ENCODE measurements at regions not wholly inside any gene's neighbourhood (a gene's known extent, or its start where the extent isn't known, plus 50 kb on each side); places are given as distances from the start of the nearest gene placed in this dataset.

- H3K27ac ChIP-seq (ENCODE audit: low read length), result no peak overlapping the region
- no peaks in the 10 kb centered on the region for H3K4me1 ChIP-seq (ENCODE audit: control insufficient read depth in 1 of 2, insufficient read depth in 2 of 2, low read length in 2 of 2)
- no peaks in the 10 kb centered on the region for H3K9me3 ChIP-seq (ENCODE audit: control insufficient read depth in 1 of 2, low read length in 2 of 2)
- no peak overlapping the region for H3K4me3 ChIP-seq (ENCODE audit: low read depth in 1 of 2, low read length in 2 of 2)
- H3K36me3 ChIP-seq (ENCODE audit: control insufficient read depth in 1 of 2, insufficient read depth in 2 of 2, low read length in 2 of 2), result no peaks in the 10 kb centered on the region
- H3K27me3 ChIP-seq (ENCODE audit: low read depth, low read length), result peaks cover 6% of the 10 kb centered on the region
Measured at GRCh38 chr6:100161782-100162365, 167.9 kb upstream of the MCHR2 start.

DNA sequence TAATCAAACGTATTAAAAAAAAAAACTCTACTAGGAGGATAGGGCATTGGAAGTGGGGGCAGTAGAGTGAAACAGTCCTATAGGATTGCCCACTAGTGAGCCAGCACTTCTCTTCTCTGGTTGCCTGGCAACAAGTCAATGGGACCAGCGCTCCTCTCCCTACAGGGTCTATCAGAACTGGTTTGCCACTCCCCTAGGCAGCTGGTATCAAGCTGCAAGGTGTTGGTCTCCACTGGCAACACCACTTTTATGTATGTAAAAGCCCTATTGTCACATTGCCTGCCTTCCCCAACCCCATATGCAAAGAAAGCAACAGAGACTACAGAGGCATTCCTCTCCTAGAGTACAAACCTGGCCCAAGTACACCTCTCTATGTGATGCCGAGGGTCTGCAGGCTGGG is 166.9 kb upstream of the MCHR2 start:
- H3K9me3 ChIP-seq (ENCODE audit: control insufficient read depth in 1 of 2, low read length in 2 of 2), result no peaks in the 10 kb centered on the region
- H3K4me3 ChIP-seq (ENCODE audit: low read depth in 1 of 2, low read length in 2 of 2), result no peak overlapping the region
- H3K27ac ChIP-seq (ENCODE audit: low read length), result no peak overlapping the region
- no peaks in the 10 kb centered on the region for H3K4me1 ChIP-seq (ENCODE audit: control insufficient read depth in 1 of 2, insufficient read depth in 2 of 2, low read length in 2 of 2)
- peaks cover 6% of the 10 kb centered on the region for H3K27me3 ChIP-seq (ENCODE audit: low read depth, low read length)
- no peaks in the 10 kb centered on the region for H3K36me3 ChIP-seq (ENCODE audit: control insufficient read depth in 1 of 2, insufficient read depth in 2 of 2, low read length in 2 of 2)

- no peak overlapping the region for H3K4me3 ChIP-seq (ENCODE audit: low read depth in 1 of 2, low read length in 2 of 2)
- no peaks in the 10 kb centered on the region for H3K27me3 ChIP-seq (ENCODE audit: low read depth, low read length)
- no peak overlapping the region for H3K27ac ChIP-seq (ENCODE audit: low read length)
- no peaks in the 10 kb centered on the region for H3K36me3 ChIP-seq (ENCODE audit: control insufficient read depth in 1 of 2, insufficient read depth in 2 of 2, low read length in 2 of 2)
- H3K4me1 ChIP-seq (ENCODE audit: control insufficient read depth in 1 of 2, insufficient read depth in 2 of 2, low read length in 2 of 2), result no peaks in the 10 kb centered on the region
- no peaks in the 10 kb centered on the region for H3K9me3 ChIP-seq (ENCODE audit: control insufficient read depth in 1 of 2, low read length in 2 of 2)
Measured at GRCh38 chr6:100155141-100155540, 161.1 kb upstream of the MCHR2 start.

GRCh38 chr6:100153636-100154275 is 159.7 kb upstream of the MCHR2 start:
- H3K4me1 ChIP-seq (ENCODE audit: control insufficient read depth in 1 of 2, insufficient read depth in 2 of 2, low read length in 2 of 2), result no peaks in the 10 kb centered on the region
- H3K36me3 ChIP-seq (ENCODE audit: control insufficient read depth in 1 of 2, insufficient read depth in 2 of 2, low read length in 2 of 2), result no peaks in the 10 kb centered on the region
- H3K9me3 ChIP-seq (ENCODE audit: control insufficient read depth in 1 of 2, low read length in 2 of 2), result no peaks in the 10 kb centered on the region
- no peak overlapping the region for H3K27ac ChIP-seq (ENCODE audit: low read length)
- no peak overlapping the region for H3K4me3 ChIP-seq (ENCODE audit: low read depth in 1 of 2, low read length in 2 of 2)
- H3K27me3 ChIP-seq (ENCODE audit: low read depth, low read length), result no peaks in the 10 kb centered on the region

GRCh38 chr6:100152201-100152600 is 158.2 kb upstream of the MCHR2 start:
- Histone ChIP-seq H3K36me3 (ENCODE audit: control insufficient read depth in 1 of 2, insufficient read depth in 2 of 2, low read length in 2 of 2) (no peaks in the 10 kb centered on the region), H3K4me3 (ENCODE audit: low read depth in 1 of 2, low read length in 2 of 2) (no peak overlapping the region)

GRCh38 chr6:100144991-100145390 is 151.0 kb upstream of the MCHR2 start:
- Histone ChIP-seq H3K4me3 (ENCODE audit: low read depth in 1 of 2, low read length in 2 of 2) (no peak overlapping the region), H3K27me3 (ENCODE audit: low read depth, low read length) (no peaks in the 10 kb centered on the region), H3K4me1 (ENCODE audit: control insufficient read depth in 1 of 2, insufficient read depth in 2 of 2, low read length in 2 of 2) (no peaks in the 10 kb centered on the region), H3K27ac (ENCODE audit: low read length) (no peak overlapping the region), H3K36me3 (ENCODE audit: control insufficient read depth in 1 of 2, insufficient read depth in 2 of 2, low read length in 2 of 2) (no peaks in the 10 kb centered on the region), H3K9me3 (ENCODE audit: control insufficient read depth in 1 of 2, low read length in 2 of 2) (no peaks in the 10 kb centered on the region)

More at GRCh38 chr6:100152201-100152600, 158.2 kb upstream of the MCHR2 start:
- no peak overlapping the region for H3K27ac ChIP-seq (ENCODE audit: low read length)
- no peaks in the 10 kb centered on the region for H3K27me3 ChIP-seq (ENCODE audit: low read depth, low read length)
- H3K4me1 ChIP-seq (ENCODE audit: control insufficient read depth in 1 of 2, insufficient read depth in 2 of 2, low read length in 2 of 2), result no peaks in the 10 kb centered on the region
- H3K9me3 ChIP-seq (ENCODE audit: control insufficient read depth in 1 of 2, low read length in 2 of 2), result no peaks in the 10 kb centered on the region

GRCh38 chr6:100138346-100139022 is 144.5 kb upstream of the MCHR2 start:
- Histone ChIP-seq H3K4me3 (ENCODE audit: low read depth in 1 of 2, low read length in 2 of 2) (no peak overlapping the region), H3K27ac (ENCODE audit: low read length) (no peak overlapping the region), H3K4me1 (ENCODE audit: control insufficient read depth in 1 of 2, insufficient read depth in 2 of 2, low read length in 2 of 2) (no peaks in the 10 kb centered on the region), H3K9me3 (ENCODE audit: control insufficient read depth in 1 of 2, low read length in 2 of 2) (no peaks in the 10 kb centered on the region), H3K27me3 (ENCODE audit: low read depth, low read length) (no peaks in the 10 kb centered on the region), H3K36me3 (ENCODE audit: control insufficient read depth in 1 of 2, insufficient read depth in 2 of 2, low read length in 2 of 2) (no peaks in the 10 kb centered on the region)

DNA sequence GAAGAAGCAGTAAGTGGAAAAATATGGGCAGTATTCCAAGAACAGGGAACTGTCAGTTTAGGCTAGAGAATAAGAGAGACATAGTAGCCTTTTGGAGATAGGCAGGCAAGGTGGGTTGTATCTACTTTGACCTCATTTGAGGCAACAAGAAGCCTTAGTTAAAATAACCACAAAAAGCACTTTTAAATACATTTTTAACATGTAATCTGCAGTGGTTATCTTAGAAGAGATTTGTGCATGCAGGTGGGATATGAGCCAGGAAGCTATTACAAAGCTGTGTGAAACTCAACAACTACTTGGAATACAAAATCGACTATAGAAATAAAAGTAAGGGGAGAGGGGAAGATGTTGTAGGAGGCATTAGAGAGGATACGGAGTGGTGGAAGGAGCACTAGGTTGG is 143.7 kb upstream of the MCHR2 start:
- H3K27ac ChIP-seq (ENCODE audit: low read length), result no peak overlapping the region

DNA sequence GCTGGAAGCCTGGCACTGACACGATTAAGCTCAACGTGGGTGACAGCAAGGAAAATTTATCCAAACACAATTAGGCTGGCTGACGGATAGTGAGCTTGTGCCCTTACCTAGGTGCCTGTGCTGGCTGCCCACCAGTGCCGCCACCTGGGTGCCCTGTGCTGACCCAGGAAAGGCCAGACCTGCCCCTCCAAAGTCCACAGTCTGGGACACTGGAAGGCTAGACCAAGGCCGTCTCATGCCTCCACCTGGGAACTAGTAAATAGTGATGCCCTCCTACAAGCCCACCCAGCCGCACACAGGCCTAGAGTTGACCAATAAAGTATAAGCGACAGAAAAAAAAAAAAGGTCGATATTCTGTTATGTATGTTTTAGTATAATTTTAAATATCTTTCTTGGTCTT is 142.6 kb upstream of the MCHR2 start:
- Histone ChIP-seq H3K36me3 (ENCODE audit: control insufficient read depth in 1 of 2, insufficient read depth in 2 of 2, low read length in 2 of 2) (no peaks in the 10 kb centered on the region), H3K4me1 (ENCODE audit: control insufficient read depth in 1 of 2, insufficient read depth in 2 of 2, low read length in 2 of 2) (no peaks in the 10 kb centered on the region), H3K4me3 (ENCODE audit: low read depth in 1 of 2, low read length in 2 of 2) (no peak overlapping the region), H3K27ac (ENCODE audit: low read length) (no peak overlapping the region), H3K27me3 (ENCODE audit: low read depth, low read length) (no peaks in the 10 kb centered on the region), H3K9me3 (ENCODE audit: control insufficient read depth in 1 of 2, low read length in 2 of 2) (peaks cover 4 to 7% of the 10 kb centered on the region in 2 donors)

More for the DNA sequence above, 143.7 kb upstream of the MCHR2 start:
- Histone ChIP-seq H3K27me3 (ENCODE audit: low read depth, low read length) (no peaks in the 10 kb centered on the region), H3K4me3 (ENCODE audit: low read depth in 1 of 2, low read length in 2 of 2) (no peak overlapping the region), H3K9me3 (ENCODE audit: control insufficient read depth in 1 of 2, low read length in 2 of 2) (no peaks in the 10 kb centered on the region), H3K36me3 (ENCODE audit: control insufficient read depth in 1 of 2, insufficient read depth in 2 of 2, low read length in 2 of 2) (no peaks in the 10 kb centered on the region), H3K4me1 (ENCODE audit: control insufficient read depth in 1 of 2, insufficient read depth in 2 of 2, low read length in 2 of 2) (no peaks in the 10 kb centered on the region)

DNA sequence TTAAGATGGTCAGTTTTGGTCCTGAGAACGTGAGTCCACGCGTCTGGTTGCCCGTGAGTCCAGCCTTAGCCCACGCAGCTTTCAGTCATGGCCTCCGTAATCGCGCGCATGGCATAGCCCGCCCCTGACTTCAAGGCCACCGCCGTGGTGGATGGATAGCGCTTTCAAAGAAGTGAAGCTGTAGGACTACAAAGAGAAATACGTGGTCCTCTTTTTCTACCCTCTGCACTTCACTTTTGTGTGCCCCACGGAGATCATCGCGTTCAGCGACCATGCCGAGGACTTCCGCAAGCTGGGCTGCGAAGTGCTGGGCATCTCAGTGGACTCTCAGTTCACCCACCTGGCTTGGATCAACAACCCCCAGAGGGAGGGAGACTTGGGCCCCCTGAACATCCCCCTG is 142.0 kb upstream of the MCHR2 start:
- H3K4me3 ChIP-seq (ENCODE audit: low read depth in 1 of 2, low read length in 2 of 2), result no peak overlapping the region
- no peaks in the 10 kb centered on the region for H3K27me3 ChIP-seq (ENCODE audit: low read depth, low read length)
- no peaks in the 10 kb centered on the region for H3K36me3 ChIP-seq (ENCODE audit: control insufficient read depth in 1 of 2, insufficient read depth in 2 of 2, low read length in 2 of 2)
- H3K27ac ChIP-seq (ENCODE audit: low read length), result no peak overlapping the region
- no peaks in the 10 kb centered on the region for H3K4me1 ChIP-seq (ENCODE audit: control insufficient read depth in 1 of 2, insufficient read depth in 2 of 2, low read length in 2 of 2)
- H3K9me3 ChIP-seq (ENCODE audit: control insufficient read depth in 1 of 2, low read length in 2 of 2), result peaks cover 7 to 9% of the 10 kb centered on the region in 2 donors

DNA sequence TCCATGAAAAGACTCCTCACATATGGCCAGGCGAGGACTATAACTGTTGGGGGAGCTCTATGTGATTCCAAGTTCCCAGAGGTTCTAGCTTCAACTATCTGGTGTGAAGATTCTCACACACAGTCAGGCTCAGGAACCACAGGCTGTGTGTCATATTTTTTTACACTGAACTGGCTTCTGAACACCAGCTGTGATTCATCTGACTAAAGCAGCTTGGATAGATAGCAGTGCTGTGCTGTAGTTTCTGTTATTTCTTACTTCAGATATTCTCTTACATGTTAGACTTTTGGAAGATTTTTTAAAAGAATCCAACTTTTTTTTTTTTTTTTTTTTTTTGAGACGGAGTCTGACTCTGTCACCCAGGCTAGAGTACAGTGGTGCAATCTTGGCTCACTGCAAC is 140.7 kb upstream of the MCHR2 start:
- H3K27me3 ChIP-seq (ENCODE audit: low read depth, low read length), result no peaks in the 10 kb centered on the region
- H3K4me1 ChIP-seq (ENCODE audit: control insufficient read depth in 1 of 2, insufficient read depth in 2 of 2, low read length in 2 of 2), result no peaks in the 10 kb centered on the region
- peaks cover 11 to 12% of the 10 kb centered on the region in 2 donors for H3K9me3 ChIP-seq (ENCODE audit: control insufficient read depth in 1 of 2, low read length in 2 of 2)
- no peak overlapping the region for H3K4me3 ChIP-seq (ENCODE audit: low read depth in 1 of 2, low read length in 2 of 2)
- no peak overlapping the region for H3K27ac ChIP-seq (ENCODE audit: low read length)
- H3K36me3 ChIP-seq (ENCODE audit: control insufficient read depth in 1 of 2, insufficient read depth in 2 of 2, low read length in 2 of 2), result no peaks in the 10 kb centered on the region
